ENCODE measurements at regions not wholly inside any gene's neighbourhood (a gene's known extent, or its start where the extent isn't known, plus 50 kb on each side); places are given as distances from the start of the nearest gene placed in this dataset.

- in situ Hi-C loops (cut with HindIII; ENCODE audit: low pct_ligation_motif_present, low pct_unique_long_range_greater_than_20kb, low sequenced_read_pairs) = no loop called here
- no peak for DNase-seq
Observed at GRCh38 chr4:154677300-154677699, 64.8 kb upstream of the FGG start.

- no peak for DNase-seq
- in situ Hi-C loops (cut with HindIII; ENCODE audit: low pct_ligation_motif_present, low pct_unique_long_range_greater_than_20kb, low sequenced_read_pairs) = no loop called here
Observed at GRCh38 chr4:154677923-154678322, 65.5 kb upstream of the FGG start.

GRCh38 chr4:154683956-154684681, 59.7 kb upstream of the LRAT start:
- DNase-seq = no peak
- in situ Hi-C loops (cut with HindIII; ENCODE audit: low pct_ligation_motif_present, low pct_unique_long_range_greater_than_20kb, low sequenced_read_pairs) = no loop called here

- peak; percentile 18 for DNase-seq
Observed at GRCh38 chr4:154686838-154687237, 57.0 kb upstream of the LRAT start.

GRCh38 chr4:154687840-154688239, 56.0 kb upstream of the LRAT start:
- in situ Hi-C loops (cut with HindIII; ENCODE audit: low pct_ligation_motif_present, low pct_unique_long_range_greater_than_20kb, low sequenced_read_pairs) = no loop called here
- no peak for DNase-seq

More at GRCh38 chr4:154686838-154687237, 57.0 kb upstream of the LRAT start:
- in situ Hi-C loops (cut with HindIII; ENCODE audit: low pct_ligation_motif_present, low pct_unique_long_range_greater_than_20kb, low sequenced_read_pairs) = no loop called here

- DNase-seq = no peak
- in situ Hi-C loops (cut with HindIII; ENCODE audit: low pct_ligation_motif_present, low pct_unique_long_range_greater_than_20kb, low sequenced_read_pairs) = no loop called here
Observed at GRCh38 chr4:154691229-154691628, 52.6 kb upstream of the LRAT start.

- no peak for DNase-seq
- in situ Hi-C loops (cut with HindIII; ENCODE audit: low pct_ligation_motif_present, low pct_unique_long_range_greater_than_20kb, low sequenced_read_pairs) = no loop called here
Observed at GRCh38 chr4:154692304-154692818, 51.4 kb upstream of the LRAT start.

Data from ACHN (cell line).